ENCODE measurements at regions not wholly inside any gene's neighbourhood (a gene's known extent, or its start where the extent isn't known, plus 50 kb on each side); places are given as distances from the start of the nearest gene placed in this dataset.

- no peak for TF ChIP-seq YY1 (IDR thresholded peaks at IDR 0.05; ENCODE audit: insufficient read depth, insufficient read length)
- TF ChIP-seq ZNF274 (IDR thresholded peaks at IDR 0.05; ENCODE audit: low read depth, low read length) = no peak
These were observed 86.9 kb upstream of the PTCHD4 start for GRCh38 chr6:48197941-48198340.

Measured in NT2/D1 (cell line).